ENCODE measurements at regions not wholly inside any gene's neighbourhood (a gene's known extent, or its start where the extent isn't known, plus 50 kb on each side); places are given as distances from the start of the nearest gene placed in this dataset.

DNA sequence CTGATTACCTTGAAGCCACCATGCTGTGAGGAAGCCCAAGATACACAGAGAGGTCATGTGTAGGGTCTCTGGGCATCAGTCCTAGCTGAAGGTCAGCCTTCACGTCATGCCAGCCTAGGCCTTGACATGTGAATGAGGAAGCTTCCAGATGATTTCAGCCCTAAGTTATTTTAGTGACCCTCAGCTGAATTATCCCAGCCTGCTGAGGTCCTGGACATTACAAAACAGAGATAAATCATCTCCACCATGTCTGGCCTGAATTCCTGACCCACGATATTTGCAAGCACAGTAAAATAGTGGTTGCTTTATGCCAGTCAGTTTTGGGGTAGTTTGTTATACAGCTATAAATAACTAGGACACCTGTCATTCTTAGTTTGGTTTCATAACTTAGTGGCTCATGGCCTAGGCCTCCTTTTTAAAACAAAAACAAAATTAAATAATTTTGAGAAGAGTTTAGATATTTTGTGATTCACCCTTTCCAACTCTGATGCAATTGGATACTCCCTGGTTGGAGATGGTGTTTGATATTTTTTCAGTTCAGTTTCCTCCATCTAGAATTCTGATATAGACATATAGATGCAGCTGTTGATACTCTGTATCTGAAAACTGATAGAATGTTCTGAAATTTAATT lies 571.3 kb upstream of the CLINT1 start:
- TF ChIP-seq CTCF (conservative IDR thresholded peaks at IDR 0.05 in 1 of 2, IDR thresholded peaks at IDR 0.05 in 1 of 2; ENCODE audit: low read depth in 1 of 2, low read length in 2 of 2) (no peak), EZH2 (IDR thresholded peaks at IDR 0.05; ENCODE audit: low read length, missing control alignments) (no peak)
